Kidney (tissue), 13 donors: ENCODE measurements at regions not wholly inside any gene's neighbourhood (a gene's known extent, or its start where the extent isn't known, plus 50 kb on each side); places are given as distances from the start of the nearest gene placed in this dataset.

Experiments
- DNase-seq, 5 donors: peaks; one replicate each; pipeline ENCODE4 v3.0.0-alpha.2; 2013 to 2020
- FAIRE-seq: peaks from 2 replicates; lab custom pipeline; 2012; peaks lifted over from hg19 to GRCh38; lab: Jason Lieb, UNC
- H3K27ac ChIP-seq, 2 donors: one replicate each; pipeline ENCODE4 v1.7.0; 2013; ENCODE audit warnings: low read depth in 2 of 2, low read length in 2 of 2, inconsistent platforms in 1 of 2
- H3K27me3 ChIP-seq: one replicate; pipeline ENCODE4 v1.7.1; 2013; ENCODE audit warnings: low read length, inconsistent platforms; ENCODE audit not compliant: control insufficient read depth, insufficient read depth
- H3K36me3 ChIP-seq, 3 donors: one replicate each; pipeline versions ENCODE4 v1.7.0 to v1.7.1; 2013; ENCODE audit warnings: low read length in 3 of 3, control low read depth in 1 of 3, inconsistent platforms in 1 of 3; ENCODE audit not compliant: insufficient read depth in 3 of 3, control insufficient read depth in 2 of 3
- H3K4me1 ChIP-seq, 3 donors: one replicate each; pipeline versions ENCODE4 v1.7.0 to v1.7.1; 2013; ENCODE audit warnings: low read length in 3 of 3, inconsistent platforms in 1 of 3, low read depth in 1 of 3; ENCODE audit not compliant: control insufficient read depth in 2 of 3, insufficient read depth in 2 of 3
- H3K4me3 ChIP-seq, 3 donors: one replicate each; pipeline versions ENCODE4 v1.7.0 to v1.8.1; 2013; ENCODE audit warnings: low read length in 3 of 3, control low read depth in 1 of 3, inconsistent platforms in 1 of 3
- H3K9ac ChIP-seq, 3 donors: one replicate each; pipeline versions ENCODE4 v1.7.0 to v1.7.1; 2013; ENCODE audit warnings: low read length in 3 of 3, control low read depth in 1 of 3, inconsistent platforms in 1 of 3
- H3K9me3 ChIP-seq, 3 donors: one replicate each; pipeline versions ENCODE4 v1.7.0 to v1.7.1; 2013; ENCODE audit warnings: low read length in 3 of 3, control low read depth in 1 of 3, inconsistent platforms in 1 of 3; ENCODE audit not compliant: control insufficient read depth in 2 of 3, insufficient read depth in 1 of 3
- intact Hi-C: fragments of 100-400 bp; cut with DNase I; formaldehyde crosslinking; loops from one replicate; pipeline ENCODE4 v1.11.1; 2022
- TF ChIP-seq, protein P1 (sequence below): IDR thresholded peaks from 3 replicates; pipeline ENCODE4 v1.5.1; 2012; ENCODE audit warnings: mild to moderate bottlenecking, moderate library complexity, borderline replicate concordance; ENCODE audit not compliant: insufficient read depth; ENCODE audit errors: extremely low read depth
- donor health status: control.
- donor health status: control.
- donor health status: control.
- donor health status: control.
- donor health status: control.
- donor health status: DM: yes; HTN: yes; CAD: no.
- donor health status: Normal renal cell carcinoma (clear cell type).

DNA sequence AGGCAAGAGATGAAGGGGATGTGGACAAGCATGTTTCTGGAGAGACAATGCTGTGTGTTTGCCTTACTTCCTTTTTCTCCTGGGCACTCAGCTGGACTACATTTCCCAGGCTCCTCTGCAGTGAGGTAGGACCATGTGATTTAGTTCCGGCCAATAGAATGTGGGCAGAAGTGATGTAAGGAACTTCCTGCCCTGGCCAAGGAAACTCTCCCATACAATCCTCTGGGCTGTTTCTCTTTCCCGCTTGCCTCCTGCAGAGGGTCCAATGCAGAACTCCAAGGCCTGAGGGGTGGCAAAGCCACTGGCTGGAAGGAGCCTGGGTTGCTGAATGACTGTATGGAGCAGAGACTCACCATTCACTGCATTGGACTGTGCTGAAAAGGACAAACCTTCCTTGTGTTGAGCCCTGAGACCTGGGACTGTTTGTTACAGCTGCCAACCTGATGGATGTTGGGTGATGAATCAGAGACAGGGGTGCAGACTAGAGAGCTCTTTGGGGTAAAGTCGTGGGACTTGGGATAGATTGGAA, 82.7 kb upstream of the SLC6A6 start:
- Histone ChIP-seq H3K27ac (no peak overlapping the region), H3K4me1 (peaks cover 0 to 7% (median 7%) of the 10 kb centered on the region in 3 donors), H3K36me3 (no peaks in the 10 kb centered on the region), H3K9ac (no peak overlapping the region), H3K27me3 (no peaks in the 10 kb centered on the region), H3K4me3 (no peak overlapping the region), H3K9me3 (peaks cover 0 to 4% (median 0%) of the 10 kb centered on the region in 3 donors)
- peak in 2 of 5 donors; percentile 46 to 53 for DNase-seq
- no peak for FAIRE-seq
- TF ChIP-seq, protein P1, sequence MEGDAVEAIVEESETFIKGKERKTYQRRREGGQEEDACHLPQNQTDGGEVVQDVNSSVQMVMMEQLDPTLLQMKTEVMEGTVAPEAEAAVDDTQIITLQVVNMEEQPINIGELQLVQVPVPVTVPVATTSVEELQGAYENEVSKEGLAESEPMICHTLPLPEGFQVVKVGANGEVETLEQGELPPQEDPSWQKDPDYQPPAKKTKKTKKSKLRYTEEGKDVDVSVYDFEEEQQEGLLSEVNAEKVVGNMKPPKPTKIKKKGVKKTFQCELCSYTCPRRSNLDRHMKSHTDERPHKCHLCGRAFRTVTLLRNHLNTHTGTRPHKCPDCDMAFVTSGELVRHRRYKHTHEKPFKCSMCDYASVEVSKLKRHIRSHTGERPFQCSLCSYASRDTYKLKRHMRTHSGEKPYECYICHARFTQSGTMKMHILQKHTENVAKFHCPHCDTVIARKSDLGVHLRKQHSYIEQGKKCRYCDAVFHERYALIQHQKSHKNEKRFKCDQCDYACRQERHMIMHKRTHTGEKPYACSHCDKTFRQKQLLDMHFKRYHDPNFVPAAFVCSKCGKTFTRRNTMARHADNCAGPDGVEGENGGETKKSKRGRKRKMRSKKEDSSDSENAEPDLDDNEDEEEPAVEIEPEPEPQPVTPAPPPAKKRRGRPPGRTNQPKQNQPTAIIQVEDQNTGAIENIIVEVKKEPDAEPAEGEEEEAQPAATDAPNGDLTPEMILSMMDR = no peak
- intact Hi-C loops = no loop called here

DNA sequence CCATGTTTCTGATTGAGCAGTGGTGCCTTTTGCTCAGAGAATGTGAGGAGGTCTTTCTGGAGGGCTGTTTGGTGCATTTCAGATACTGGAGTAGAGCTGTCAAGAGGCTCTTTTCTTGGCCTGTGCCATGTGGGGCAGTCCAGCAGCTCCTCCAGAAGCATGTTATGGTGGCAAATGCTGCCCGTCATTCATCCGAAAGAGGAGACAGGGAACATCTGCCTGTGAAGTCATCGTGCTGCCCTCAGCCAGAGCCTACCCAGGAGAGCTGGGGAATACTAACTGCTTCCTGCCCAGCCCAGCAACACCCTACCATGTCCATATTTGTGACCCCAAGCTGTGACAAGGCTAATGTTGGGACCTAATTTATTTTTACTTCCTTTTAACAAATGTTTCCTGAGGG, 82.2 kb upstream of the SLC6A6 start:
- no peak overlapping the region for H3K27ac ChIP-seq
- TF ChIP-seq, protein P1 = no peak
- H3K9me3 ChIP-seq = peaks cover 0 to 4% (median 0%) of the 10 kb centered on the region in 3 donors
- DNase-seq = no peak
- FAIRE-seq = no peak
- H3K4me3 ChIP-seq = no peak overlapping the region
- no peaks in the 10 kb centered on the region for H3K36me3 ChIP-seq
- H3K9ac ChIP-seq = no peak overlapping the region
- peaks cover 0 to 7% (median 7%) of the 10 kb centered on the region in 3 donors for H3K4me1 ChIP-seq
- H3K27me3 ChIP-seq = no peaks in the 10 kb centered on the region
- intact Hi-C loops = no loop called here

DNA sequence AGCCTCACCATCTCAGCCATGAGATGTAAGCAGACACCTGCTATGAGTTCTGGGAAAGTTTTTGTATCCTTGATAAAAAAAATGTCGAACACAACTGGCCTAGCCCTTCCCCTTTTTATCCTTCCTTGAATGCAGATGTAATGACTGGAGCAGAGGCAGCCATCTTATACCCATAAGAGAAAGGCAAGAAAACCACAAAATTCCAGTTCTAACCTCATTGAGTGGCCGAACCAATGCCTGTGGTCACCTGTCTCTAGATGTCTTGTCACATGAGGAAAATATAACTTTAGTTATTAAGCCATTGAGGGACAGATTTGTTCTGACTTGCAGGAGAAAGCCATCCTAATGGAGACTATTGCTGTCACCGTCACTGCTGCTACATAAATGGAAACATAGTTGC, 80.4 kb upstream of the SLC6A6 start:
- DNase-seq (no peak), FAIRE-seq (no peak)

More for the DNA sequence above, 80.4 kb upstream of the SLC6A6 start:
- H3K4me3 ChIP-seq = no peak overlapping the region
- peaks cover 0 to 4% (median 0%) of the 10 kb centered on the region in 3 donors for H3K9me3 ChIP-seq
- no peak overlapping the region for H3K27ac ChIP-seq
- intact Hi-C loops = no loop called here
- H3K36me3 ChIP-seq = no peaks in the 10 kb centered on the region
- TF ChIP-seq, protein P1 = no peak
- H3K9ac ChIP-seq = no peak overlapping the region
- peaks cover 0 to 7% (median 7%) of the 10 kb centered on the region in 3 donors for H3K4me1 ChIP-seq
- no peaks in the 10 kb centered on the region for H3K27me3 ChIP-seq
